ENCODE measurements at regions not wholly inside any gene's neighbourhood (a gene's known extent, or its start where the extent isn't known, plus 50 kb on each side); places are given as distances from the start of the nearest gene placed in this dataset.
"Not testable (repeated sequence)": the region's sequence is repeated elsewhere in the genome, so short reads cannot be mapped to it uniquely, and the experiment has no call there.

GRCh38 chr2:114128263-114128662 lies 238.4 kb downstream of the ACTR3 start:
- H3K36me3 Mint-ChIP-seq (ENCODE audit: low read depth), result no peaks in the 10 kb centered on the region
- no peak for DNase-seq
- no peaks in the 10 kb centered on the region for H3K4me1 Mint-ChIP-seq
- H3K27ac Mint-ChIP-seq, result no peak overlapping the region
- POLR2A ChIA-PET, result no interaction called here
- peaks cover 4% of the 10 kb centered on the region for H3K27me3 Mint-ChIP-seq
- CTCF ChIA-PET, result no interaction called here
- H3K9me3 Mint-ChIP-seq, result peaks cover 2% of the 10 kb centered on the region
- H3K4me3 Mint-ChIP-seq, result no peak overlapping the region

- H3K27me3 Mint-ChIP-seq, result peaks cover 4% of the 10 kb centered on the region
- ChIA-PET POLR2A (no interaction called here), CTCF (no interaction called here)
- H3K27ac Mint-ChIP-seq, result no peak overlapping the region
- no peaks in the 10 kb centered on the region for H3K36me3 Mint-ChIP-seq (ENCODE audit: low read depth)
- H3K9me3 Mint-ChIP-seq, result peaks cover 2% of the 10 kb centered on the region
- no peak for DNase-seq
- H3K4me1 Mint-ChIP-seq, result no peaks in the 10 kb centered on the region
- H3K4me3 Mint-ChIP-seq, result no peak overlapping the region
Measured at GRCh38 chr2:114128725-114129124, 238.8 kb downstream of the ACTR3 start.

- H3K4me1 Mint-ChIP-seq; H3K36me3 Mint-ChIP-seq (ENCODE audit: low read depth); DNase-seq; H3K27ac Mint-ChIP-seq; CTCF ChIA-PET; H3K4me3 Mint-ChIP-seq; H3K27me3 Mint-ChIP-seq; POLR2A ChIA-PET; H3K9me3 Mint-ChIP-seq: not testable (repeated sequence)
Measured at GRCh38 chr2:114132050-114132449, 242.2 kb downstream of the ACTR3 start.

DNA sequence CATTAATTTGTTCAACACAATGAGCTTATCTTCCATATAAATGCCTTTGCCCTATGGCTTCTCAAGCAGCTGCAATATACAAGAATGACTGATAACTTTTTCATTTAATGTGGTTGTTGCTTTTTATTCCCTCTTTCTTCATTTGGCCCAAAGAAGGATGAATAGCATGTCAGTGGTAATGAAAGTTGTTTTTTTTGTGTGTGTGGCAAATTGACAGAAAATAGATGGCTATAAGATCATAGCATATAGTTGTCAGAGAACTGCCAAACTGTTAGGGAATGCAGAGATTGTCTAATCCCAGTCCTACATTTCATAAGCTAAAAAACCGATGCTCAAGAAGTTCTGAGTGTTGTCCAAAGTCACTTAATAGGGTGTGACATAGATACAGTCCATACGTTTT lies 244.3 kb downstream of the ACTR3 start:
- DNase-seq, result no peak
- Mint-ChIP-seq H3K27me3 (no peaks in the 10 kb centered on the region), H3K4me3 (no peak overlapping the region), H3K36me3 (ENCODE audit: low read depth) (no peaks in the 10 kb centered on the region), H3K4me1 (no peaks in the 10 kb centered on the region), H3K27ac (no peak overlapping the region), H3K9me3 (peaks cover 2% of the 10 kb centered on the region)
- CTCF ChIA-PET, result interaction anchor here (0.6 kb wide), 1 partner anchor 161 kb away, joined by 3 read pairs; no protein-coding TSS in a partner anchor
- POLR2A ChIA-PET, result no interaction called here

DNA sequence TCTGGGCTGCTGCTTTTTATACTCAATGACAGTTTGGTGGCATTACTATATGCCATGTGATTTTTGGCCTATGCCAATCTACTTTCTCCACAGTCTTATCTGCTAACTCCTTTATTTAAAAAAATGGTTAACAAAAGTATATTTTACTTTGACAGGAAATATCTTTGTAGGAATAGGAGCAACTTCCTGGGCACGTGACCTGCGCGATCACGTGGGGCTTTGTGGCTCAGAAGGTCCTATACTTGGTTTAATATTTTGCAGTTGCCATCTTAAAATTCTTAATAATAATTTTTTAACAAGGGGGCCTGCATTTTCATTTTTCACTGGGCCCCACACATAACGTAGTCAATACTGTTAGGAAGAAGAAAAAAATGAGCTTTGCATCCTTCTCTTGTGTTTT lies 249.7 kb downstream of the ACTR3 start:
- ChIA-PET POLR2A (no interaction called here), CTCF (no interaction called here)
- H3K4me1 Mint-ChIP-seq, result no peaks in the 10 kb centered on the region
- H3K27ac Mint-ChIP-seq, result no peak overlapping the region
- no peak for DNase-seq
- H3K27me3 Mint-ChIP-seq, result peaks cover 5% of the 10 kb centered on the region
- no peak overlapping the region for H3K4me3 Mint-ChIP-seq
- H3K9me3 Mint-ChIP-seq, result no peaks in the 10 kb centered on the region
- H3K36me3 Mint-ChIP-seq (ENCODE audit: low read depth), result no peaks in the 10 kb centered on the region

DNA sequence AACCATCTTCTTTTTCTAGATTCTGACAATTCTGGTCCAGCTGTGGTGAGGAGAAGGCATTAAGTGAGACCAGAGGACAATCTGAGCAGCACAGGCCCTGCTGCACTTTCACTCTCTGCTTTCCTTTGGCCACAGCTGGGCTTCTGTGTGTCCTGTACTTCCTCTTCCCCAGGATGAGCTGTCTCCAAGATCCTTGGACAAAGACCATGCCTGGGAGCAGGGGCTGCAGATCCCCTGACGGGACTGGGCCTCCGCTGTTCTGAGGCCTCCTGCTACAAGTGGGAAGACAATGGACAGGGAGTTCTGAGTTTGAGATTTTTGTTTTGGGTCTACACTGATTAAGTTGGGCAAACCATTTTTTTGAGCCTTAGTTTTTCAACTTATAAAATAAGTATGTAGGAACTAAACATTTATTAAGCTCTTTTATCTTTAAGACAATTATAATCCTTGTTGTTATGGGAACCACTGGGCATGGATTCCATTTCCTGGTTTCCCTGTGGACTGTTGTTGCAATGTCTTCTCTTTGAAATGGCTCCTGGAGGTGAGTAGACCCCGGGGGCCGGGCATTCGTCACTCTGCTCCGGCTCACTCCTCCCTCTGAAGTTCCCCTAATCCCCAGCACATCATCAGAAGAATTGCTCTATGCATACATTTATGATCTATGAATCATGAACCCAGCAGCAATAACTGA lies 266.6 kb downstream of the ACTR3 start:
- Mint-ChIP-seq H3K36me3 (ENCODE audit: low read depth) (no peaks in the 10 kb centered on the region), H3K4me1 (no peaks in the 10 kb centered on the region), H3K27ac (no peak overlapping the region), H3K4me3 (no peak overlapping the region), H3K9me3 (no peaks in the 10 kb centered on the region), H3K27me3 (peaks cover 2% of the 10 kb centered on the region)
- CTCF ChIA-PET, result interaction anchor here (0.6 kb wide), 1 partner anchor 15 kb away, joined by 3 read pairs; no protein-coding TSS in a partner anchor
- no peak for DNase-seq
- POLR2A ChIA-PET, result no interaction called here

GRCh38 chr2:114157057-114157385 lies 267.1 kb downstream of the ACTR3 start:
- POLR2A ChIA-PET, result no interaction called here
- no peak for DNase-seq
- CTCF ChIA-PET, result no interaction called here
- peaks cover 2% of the 10 kb centered on the region for H3K27me3 Mint-ChIP-seq
- no peaks in the 10 kb centered on the region for H3K36me3 Mint-ChIP-seq (ENCODE audit: low read depth)
- no peaks in the 10 kb centered on the region for H3K9me3 Mint-ChIP-seq
- H3K4me3 Mint-ChIP-seq, result no peak overlapping the region
- no peaks in the 10 kb centered on the region for H3K4me1 Mint-ChIP-seq
- H3K27ac Mint-ChIP-seq, result no peak overlapping the region

DNA sequence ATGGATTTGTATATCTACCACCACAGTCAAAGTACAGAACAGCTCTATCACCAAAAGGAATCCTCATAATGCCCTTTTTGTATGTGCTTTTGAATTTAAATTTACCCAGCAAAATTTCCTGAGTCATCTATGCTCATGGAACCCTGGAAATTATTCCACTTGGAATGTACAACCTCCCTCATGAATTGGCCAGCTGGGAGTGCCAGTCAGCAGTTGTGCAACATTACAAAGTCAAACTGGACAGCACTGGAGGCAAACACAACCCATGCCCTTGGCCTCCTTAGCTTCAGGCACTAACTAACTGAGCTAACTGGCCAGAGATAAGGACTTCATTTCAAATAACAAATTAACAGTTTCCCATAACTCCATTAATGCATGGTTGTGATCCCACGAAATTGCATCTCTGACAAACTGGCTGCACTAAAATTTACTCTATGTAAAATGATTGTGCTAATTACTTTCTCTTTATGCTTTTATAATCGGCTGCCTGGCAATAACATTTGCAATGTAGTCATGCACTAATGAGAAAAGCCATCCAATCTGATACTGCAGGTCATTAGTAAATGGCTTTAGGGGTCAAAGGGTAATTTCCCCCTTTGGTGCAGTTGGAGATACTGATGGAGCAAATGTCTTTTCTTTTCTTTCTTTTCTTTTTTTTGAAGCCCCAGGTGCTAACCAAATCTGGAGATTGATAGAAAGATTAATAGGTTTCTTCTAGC lies 270.5 kb downstream of the ACTR3 start:
- peaks cover 3% of the 10 kb centered on the region for H3K27me3 Mint-ChIP-seq
- H3K9me3 Mint-ChIP-seq, result no peaks in the 10 kb centered on the region
- no peaks in the 10 kb centered on the region for H3K4me1 Mint-ChIP-seq

GRCh38 chr2:114161371-114161770 lies 271.5 kb downstream of the ACTR3 start:
- no peak overlapping the region for H3K4me3 Mint-ChIP-seq
- H3K4me1 Mint-ChIP-seq, result no peaks in the 10 kb centered on the region
- peaks cover 3% of the 10 kb centered on the region for H3K27me3 Mint-ChIP-seq
- H3K27ac Mint-ChIP-seq, result no peak overlapping the region
- ChIA-PET CTCF (no interaction called here), POLR2A (no interaction called here)
- no peaks in the 10 kb centered on the region for H3K9me3 Mint-ChIP-seq
- no peaks in the 10 kb centered on the region for H3K36me3 Mint-ChIP-seq (ENCODE audit: low read depth)
- DNase-seq, result no peak

More for the DNA sequence above, 270.5 kb downstream of the ACTR3 start:
- no peak for DNase-seq
- Mint-ChIP-seq H3K27ac (no peak overlapping the region), H3K4me3 (no peak overlapping the region), H3K36me3 (ENCODE audit: low read depth) (no peaks in the 10 kb centered on the region)
- CTCF ChIA-PET, result no interaction called here
- POLR2A ChIA-PET, result no interaction called here

DNA sequence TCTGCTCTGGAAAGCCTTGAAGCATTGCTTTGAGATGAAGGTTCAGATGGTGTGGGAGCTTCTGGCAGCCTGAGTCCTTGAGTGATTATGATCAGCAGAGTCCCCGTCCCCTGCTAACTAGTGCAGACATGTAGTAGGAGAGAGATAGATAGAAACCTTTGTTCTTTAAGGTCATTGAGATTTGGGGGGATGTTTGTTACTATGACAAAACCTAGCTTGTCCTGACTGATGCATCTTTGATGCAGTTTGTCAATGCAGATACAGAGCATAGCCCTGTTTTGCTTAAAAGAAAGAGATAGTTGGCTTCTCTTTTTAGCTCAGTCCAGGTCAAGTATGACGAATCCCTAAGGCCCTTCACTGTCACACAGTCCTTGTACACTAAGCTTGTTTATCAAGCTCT lies 274.6 kb upstream of the DPP10 start:
- no peak for DNase-seq
- no peaks in the 10 kb centered on the region for H3K9me3 Mint-ChIP-seq
- H3K27me3 Mint-ChIP-seq, result peaks cover 3% of the 10 kb centered on the region
- H3K27ac Mint-ChIP-seq, result no peak overlapping the region
- H3K36me3 Mint-ChIP-seq (ENCODE audit: low read depth), result no peaks in the 10 kb centered on the region
- no peaks in the 10 kb centered on the region for H3K4me1 Mint-ChIP-seq
- POLR2A ChIA-PET, result no interaction called here
- CTCF ChIA-PET, result interaction anchor here (0.6 kb wide), 1 partner anchor 33 kb away, joined by 3 read pairs; no protein-coding TSS in a partner anchor
- no peak overlapping the region for H3K4me3 Mint-ChIP-seq

DNA sequence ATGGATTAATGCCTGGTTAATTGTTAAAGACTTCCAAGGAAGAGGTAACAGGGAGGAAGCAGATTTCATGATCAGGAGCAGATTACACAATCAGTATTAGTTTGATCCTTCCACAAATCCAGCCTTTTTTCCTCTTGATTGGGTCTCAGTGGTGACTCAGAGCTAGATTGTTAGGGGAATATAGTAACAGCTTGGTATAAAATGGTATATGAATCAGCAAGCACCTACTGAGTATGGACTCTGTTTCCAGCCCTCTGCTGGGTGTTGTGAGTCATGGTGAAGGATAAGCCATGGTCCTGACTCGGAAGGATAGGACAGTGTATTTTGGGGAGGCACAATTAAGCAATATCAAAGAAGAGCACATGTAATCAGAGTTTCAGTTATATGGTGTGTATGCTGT lies 272.4 kb upstream of the DPP10 start:
- CTCF ChIA-PET, result no interaction called here
- H3K27me3 Mint-ChIP-seq, result peaks cover 2% of the 10 kb centered on the region
- no peak for DNase-seq
- no peaks in the 10 kb centered on the region for H3K9me3 Mint-ChIP-seq
- no peak overlapping the region for H3K4me3 Mint-ChIP-seq
- no peak overlapping the region for H3K27ac Mint-ChIP-seq
- no peaks in the 10 kb centered on the region for H3K4me1 Mint-ChIP-seq
- H3K36me3 Mint-ChIP-seq (ENCODE audit: low read depth), result no peaks in the 10 kb centered on the region
- POLR2A ChIA-PET, result no interaction called here

DNA sequence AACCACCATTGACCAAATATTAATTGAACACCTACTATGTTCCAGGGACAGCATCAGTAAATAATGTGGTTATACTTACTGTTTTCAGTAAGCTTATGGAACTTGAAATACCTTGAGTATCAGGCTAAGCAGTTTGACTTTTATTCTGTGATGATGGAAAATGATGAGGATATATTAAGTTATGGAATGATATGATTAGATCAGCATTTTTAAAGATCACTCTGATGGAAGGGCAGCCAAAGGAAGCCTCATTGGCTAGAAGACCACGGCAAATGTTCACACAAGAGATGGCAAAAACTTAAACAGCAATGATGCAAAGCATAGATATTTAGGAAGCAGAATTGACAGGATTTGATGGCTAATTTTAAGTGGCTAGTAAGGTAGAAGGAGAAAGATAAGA lies 266.9 kb upstream of the DPP10 start:
- Mint-ChIP-seq H3K27ac (no peak overlapping the region), H3K36me3 (ENCODE audit: low read depth) (no peaks in the 10 kb centered on the region), H3K4me1 (no peaks in the 10 kb centered on the region), H3K27me3 (no peaks in the 10 kb centered on the region), H3K9me3 (no peaks in the 10 kb centered on the region), H3K4me3 (no peak overlapping the region)
- ChIA-PET POLR2A (no interaction called here), CTCF (no interaction called here)
- DNase-seq, result no peak

DNA sequence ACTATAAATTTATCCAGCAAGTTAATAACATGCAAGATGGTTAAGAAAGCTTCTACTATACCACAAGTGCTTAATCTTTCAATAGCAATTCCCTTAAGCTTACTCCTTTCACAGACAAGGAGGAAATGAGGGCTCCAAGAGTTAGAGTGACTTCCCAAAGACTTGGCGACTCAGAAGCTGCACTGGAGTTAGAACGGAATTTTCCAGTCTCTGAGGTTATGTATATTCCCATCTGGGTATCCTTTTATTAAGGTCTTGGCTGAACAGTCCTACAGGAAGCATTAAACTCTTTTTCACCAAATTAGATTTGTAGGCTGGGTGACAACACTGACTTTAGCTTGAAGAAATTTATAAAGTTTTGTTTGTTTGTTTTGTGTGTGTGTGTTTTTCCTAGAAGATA lies 256.9 kb upstream of the DPP10 start:
- Mint-ChIP-seq H3K9me3 (no peaks in the 10 kb centered on the region), H3K4me3 (no peak overlapping the region), H3K36me3 (ENCODE audit: low read depth) (no peaks in the 10 kb centered on the region), H3K4me1 (no peaks in the 10 kb centered on the region), H3K27me3 (peaks cover 1% of the 10 kb centered on the region), H3K27ac (no peak overlapping the region)
- ChIA-PET POLR2A (no interaction called here), CTCF (no interaction called here)
- DNase-seq, result no peak

GRCh38 chr2:114192362-114192761 lies 250.1 kb upstream of the DPP10 start:
- POLR2A ChIA-PET, result no interaction called here
- Mint-ChIP-seq H3K4me1 (no peaks in the 10 kb centered on the region), H3K9me3 (no peaks in the 10 kb centered on the region), H3K36me3 (ENCODE audit: low read depth) (no peaks in the 10 kb centered on the region), H3K27ac (no peak overlapping the region), H3K27me3 (no peaks in the 10 kb centered on the region), H3K4me3 (no peak overlapping the region)
- CTCF ChIA-PET, result interaction anchor here (0.6 to 1.0 kb wide), 2 partner anchors 21 to 44 kb away, joined by 3 to 4 read pairs; no protein-coding TSS in a partner anchor
- no peak for DNase-seq
